Left ventricle myocardium inferior (tissue), 1 donor: ENCODE measurements at regions not wholly inside any gene's neighbourhood (a gene's known extent, or its start where the extent isn't known, plus 50 kb on each side); places are given as distances from the start of the nearest gene placed in this dataset.

Experiments used
- DNase-seq: peaks from one replicate; pipeline ENCODE4 v3.0.0-alpha.2; 2020
- H3K27ac ChIP-seq: fragments of 200-600 bp; replicated peaks from 2 replicates; pipeline ENCODE4 v1.8.0; 2021
- H3K27me3 ChIP-seq: fragments of 200-600 bp; 2 replicates; pipeline ENCODE4 v1.8.0; 2021; ENCODE audit warnings: low read depth
- H3K36me3 ChIP-seq: fragments of 200-600 bp; 2 replicates; pipeline ENCODE4 v1.8.0; 2021
- H3K4me1 ChIP-seq: fragments of 200-600 bp; 2 replicates; pipeline ENCODE4 v1.8.0; 2021
- H3K4me3 ChIP-seq: fragments of 200-600 bp; 2 replicates; pipeline ENCODE4 v1.8.0; 2021; ENCODE audit warnings: mild to moderate bottlenecking, moderate library complexity
- H3K9me3 ChIP-seq: fragments of 200-600 bp; replicated peaks from 2 replicates; pipeline ENCODE4 v1.8.0; 2021
- intact Hi-C: fragments of 100-400 bp; cut with micrococcal nuclease; formaldehyde crosslinking; loops from one replicate; pipeline ENCODE4 v1.11.0; 2022
- TF ChIP-seq, protein P1 (sequence below): fragments of 200-600 bp; IDR thresholded peaks from 2 replicates; pipeline ENCODE4 v1.8.0; 2021; ENCODE audit warnings: antibody characterized with exemption, mild to moderate bottlenecking, borderline replicate concordance
- donor health status: DM: no; HTN: yes; CAD: no; lungs with severe emphysema.

- TF ChIP-seq, protein P1, sequence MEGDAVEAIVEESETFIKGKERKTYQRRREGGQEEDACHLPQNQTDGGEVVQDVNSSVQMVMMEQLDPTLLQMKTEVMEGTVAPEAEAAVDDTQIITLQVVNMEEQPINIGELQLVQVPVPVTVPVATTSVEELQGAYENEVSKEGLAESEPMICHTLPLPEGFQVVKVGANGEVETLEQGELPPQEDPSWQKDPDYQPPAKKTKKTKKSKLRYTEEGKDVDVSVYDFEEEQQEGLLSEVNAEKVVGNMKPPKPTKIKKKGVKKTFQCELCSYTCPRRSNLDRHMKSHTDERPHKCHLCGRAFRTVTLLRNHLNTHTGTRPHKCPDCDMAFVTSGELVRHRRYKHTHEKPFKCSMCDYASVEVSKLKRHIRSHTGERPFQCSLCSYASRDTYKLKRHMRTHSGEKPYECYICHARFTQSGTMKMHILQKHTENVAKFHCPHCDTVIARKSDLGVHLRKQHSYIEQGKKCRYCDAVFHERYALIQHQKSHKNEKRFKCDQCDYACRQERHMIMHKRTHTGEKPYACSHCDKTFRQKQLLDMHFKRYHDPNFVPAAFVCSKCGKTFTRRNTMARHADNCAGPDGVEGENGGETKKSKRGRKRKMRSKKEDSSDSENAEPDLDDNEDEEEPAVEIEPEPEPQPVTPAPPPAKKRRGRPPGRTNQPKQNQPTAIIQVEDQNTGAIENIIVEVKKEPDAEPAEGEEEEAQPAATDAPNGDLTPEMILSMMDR, result no peak
- no peak for DNase-seq
- Histone ChIP-seq H3K9me3 (no peaks in the 10 kb centered on the region), H3K36me3 (no peaks in the 10 kb centered on the region), H3K4me1 (no peaks in the 10 kb centered on the region), H3K27me3 (peaks cover 3% of the 10 kb centered on the region), H3K27ac (no peak overlapping the region), H3K4me3 (no peak overlapping the region)
- intact Hi-C loops, result no loop called here
Measured at GRCh38 chr10:8731121-8732095, 676.9 kb downstream of the GATA3 start.

- Histone ChIP-seq H3K4me1 (no peaks in the 10 kb centered on the region), H3K36me3 (no peaks in the 10 kb centered on the region), H3K27ac (no peak overlapping the region), H3K27me3 (peaks cover 3% of the 10 kb centered on the region), H3K4me3 (no peak overlapping the region), H3K9me3 (peaks cover 6% of the 10 kb centered on the region)
- no peak for DNase-seq
- TF ChIP-seq, protein P1, result no peak
- intact Hi-C loops, result no loop called here
Measured at GRCh38 chr10:8738987-8739386, 684.5 kb downstream of the GATA3 start.

DNA sequence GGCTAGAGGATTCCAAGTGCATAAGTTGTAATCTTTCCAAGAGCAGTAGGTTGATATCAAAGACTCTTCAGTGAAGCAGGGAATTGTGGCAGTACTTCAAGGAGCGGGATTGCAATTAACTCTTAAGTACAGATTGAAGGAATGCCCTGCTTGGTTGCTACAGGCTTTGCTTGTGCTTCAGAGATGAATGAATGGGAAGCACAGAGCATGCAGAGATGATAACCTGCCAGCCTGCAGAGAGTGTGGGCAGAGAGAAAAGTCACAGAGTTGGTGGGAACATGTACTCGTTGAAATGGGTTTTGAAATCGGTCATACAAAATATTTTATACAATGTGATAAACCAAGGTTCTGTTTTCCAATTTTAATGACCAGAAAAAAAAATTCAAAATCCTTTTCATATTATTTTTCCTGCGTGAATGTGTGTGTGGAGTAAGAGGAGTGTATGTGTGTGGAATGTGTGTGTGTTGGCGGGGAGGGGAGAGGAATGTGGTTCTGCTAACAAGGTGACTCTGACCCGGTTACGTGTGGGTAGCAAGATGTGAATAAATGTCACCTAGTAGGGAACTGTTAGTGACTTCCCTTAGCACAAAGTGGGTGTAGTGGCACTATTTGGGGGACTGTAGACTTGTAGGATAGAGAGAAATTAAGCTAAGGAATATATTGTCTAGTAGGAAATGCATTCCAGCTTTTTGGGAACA lies 697.8 kb downstream of the GATA3 start:
- no peak overlapping the region for H3K27ac ChIP-seq
- peaks cover 22% of the 10 kb centered on the region for H3K27me3 ChIP-seq
- H3K4me1 ChIP-seq, result no peaks in the 10 kb centered on the region
- TF ChIP-seq, protein P1, result no peak
- no peaks in the 10 kb centered on the region for H3K9me3 ChIP-seq
- intact Hi-C loops, result no loop called here
- H3K4me3 ChIP-seq, result no peak overlapping the region
- no peak for DNase-seq
- H3K36me3 ChIP-seq, result no peaks in the 10 kb centered on the region

GRCh38 chr10:8758029-8758428 lies 703.5 kb downstream of the GATA3 start:
- H3K4me1 ChIP-seq, result no peaks in the 10 kb centered on the region
- intact Hi-C loops, result no loop called here
- H3K4me3 ChIP-seq, result no peak overlapping the region
- TF ChIP-seq, protein P1, result no peak
- peaks cover 12% of the 10 kb centered on the region for H3K27me3 ChIP-seq
- H3K9me3 ChIP-seq, result no peaks in the 10 kb centered on the region
- H3K27ac ChIP-seq, result no peak overlapping the region
- H3K36me3 ChIP-seq, result no peaks in the 10 kb centered on the region
- no peak for DNase-seq

DNA sequence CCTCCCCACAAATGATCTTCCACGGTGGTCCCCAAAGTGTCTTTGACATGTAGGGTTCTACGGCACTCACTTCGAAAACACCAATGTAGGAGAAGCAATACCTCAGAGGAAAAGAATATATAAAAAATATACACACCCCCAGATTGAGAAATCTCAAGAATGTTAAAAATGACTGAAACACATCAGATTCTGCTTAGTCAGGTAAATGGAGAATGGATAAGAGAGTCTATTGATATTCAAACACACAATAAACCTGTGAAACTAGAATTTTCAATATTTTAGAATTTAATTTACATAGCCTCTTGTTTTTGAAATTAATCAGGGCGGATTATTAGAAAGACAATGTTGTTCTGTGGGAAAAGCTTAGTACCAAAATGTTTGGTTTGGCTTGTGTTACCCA lies 712.4 kb downstream of the GATA3 start:
- Histone ChIP-seq H3K9me3 (no peaks in the 10 kb centered on the region), H3K27ac (no peak overlapping the region), H3K27me3 (no peaks in the 10 kb centered on the region), H3K4me1 (no peaks in the 10 kb centered on the region), H3K4me3 (no peak overlapping the region), H3K36me3 (no peaks in the 10 kb centered on the region)
- DNase-seq, result no peak
- intact Hi-C loops, result no loop called here
- TF ChIP-seq, protein P1, result no peak
